HepG2 (cell line): ENCODE measurements at regions not wholly inside any gene's neighbourhood (a gene's known extent, or its start where the extent isn't known, plus 50 kb on each side); places are given as distances from the start of the nearest gene placed in this dataset.
A peak's percentile ranks its signal among the peaks of the same experiment; 100 is the strongest.

Experiments
- ATAC-seq: fragments of 200-7000 bp; cut with Tn5 transposase; 3 replicates; pipeline ENCODE4 v1.9.1; 2020; ENCODE audit warnings: mild to moderate bottlenecking, moderate library complexity
- BruUV-seq: library from RNA; stranded (reverse); fragments of 400-500 nt; replicated peaks from 2 replicates; lab custom pipeline; 2021; lab: Mats Ljungman, UMichigan
- CTCF ChIA-PET: fragments of 300-600 bp; formaldehyde crosslinking; extraction: SDS; loops from one replicate; lab custom pipeline; 2021; ENCODE audit warnings: low total read pairs, inconsistent platforms, low intra/inter-chr PET ratio; lab: Yijun Ruan, JAX
- POLR2A ChIA-PET: fragments of 350-600 bp; sonication (Branson Sonifier 250); formaldehyde crosslinking; loops from one replicate; lab custom pipeline; 2020; ENCODE audit warnings: antibody characterized with exemption, inconsistent platforms; lab: Yijun Ruan, JAX
- DNase-seq: peaks from one replicate; pipeline ENCODE4 v3.0.0-alpha.2; 2015; ENCODE audit warnings: low spot score
- FAIRE-seq: peaks from 3 replicates; lab custom pipeline; 2011; peaks lifted over from hg19 to GRCh38; lab: Jason Lieb, UNC
- H2AFZ ChIP-seq: one replicate; pipeline ENCODE4 v1.6.1; 2011; ENCODE audit warnings: low read length, inconsistent platforms
- H3K27ac ChIP-seq: fragments of 300-600 bp; 3 replicates; pipeline ENCODE4 v1.8.0; 2011; ENCODE audit warnings: mixed run types, mild to moderate bottlenecking, mixed read lengths, low read length, inconsistent platforms; ENCODE audit not compliant: insufficient read depth; ENCODE audit errors: extremely low read length
- H3K27me3 ChIP-seq, 2 experiments: fragments of 200-600 bp in 1 of 2; 2 replicates in 1 of 2; 3 replicates in 1 of 2; pipeline versions ENCODE4 v1.6.0 to v1.8.0; 2011; ENCODE audit warnings: low read length in 2 of 2, mild to moderate bottlenecking in 2 of 2, moderate library complexity in 2 of 2, inconsistent platforms in 1 of 2; ENCODE audit not compliant: insufficient read depth in 2 of 2, control insufficient read depth in 1 of 2
- H3K36me3 ChIP-seq, 2 experiments: fragments of 200-600 bp in 1 of 2; replicated peaks in 1 of 2; 2 replicates in 1 of 2; 3 replicates in 1 of 2; pipeline versions ENCODE4 v1.5.1 to v1.8.0; 2011; ENCODE audit warnings: low read length in 2 of 2, inconsistent platforms in 1 of 2; ENCODE audit not compliant: insufficient read depth in 2 of 2, control insufficient read depth in 1 of 2
- H3K4me1 ChIP-seq: 2 replicates; pipeline ENCODE4 v1.5.1; 2012; ENCODE audit warnings: low read length, inconsistent platforms; ENCODE audit not compliant: insufficient read depth
- H3K4me2 ChIP-seq: 2 replicates; pipeline ENCODE4 v1.6.0; 2011; ENCODE audit warnings: low read depth, low read length, inconsistent platforms
- H3K4me3 ChIP-seq, 3 experiments: fragments of 200-600 bp in 1 of 3; sonication (generic), shearing (Covaris generic) in 1 of 3; replicated peaks in 1 of 3; 2 replicates each; pipeline ENCODE4 v1.5.1; 2011 to 2016; ENCODE audit warnings: low read length in 3 of 3, inconsistent platforms in 2 of 3, low read depth in 2 of 3, mild to moderate bottlenecking in 2 of 3, control low read depth in 1 of 3, mixed read lengths in 1 of 3; ENCODE audit not compliant: insufficient read depth in 1 of 3
- H3K79me2 ChIP-seq: one replicate; pipeline ENCODE4 v1.6.1; 2011; ENCODE audit warnings: low read length, inconsistent platforms; ENCODE audit not compliant: insufficient read depth
- H3K9ac ChIP-seq: 2 replicates; pipeline ENCODE4 v1.6.0; 2011; ENCODE audit warnings: mild to moderate bottlenecking, low read depth, low read length, inconsistent platforms; ENCODE audit not compliant: insufficient read depth
- H3K9me3 ChIP-seq: 2 replicates; pipeline ENCODE4 v1.5.1; 2012; ENCODE audit warnings: mild to moderate bottlenecking, low read length
- H4K20me1 ChIP-seq: 2 replicates; pipeline ENCODE4 v1.6.0; 2011; ENCODE audit warnings: inconsistent platforms, mild to moderate bottlenecking, low read length, moderate library complexity; ENCODE audit not compliant: insufficient read depth
- AFF4 ChIP-seq: sonication (generic); formaldehyde crosslinking; IDR thresholded peaks from 2 replicates; pipeline ENCODE4 v1.4.0; 2020; ENCODE audit warnings: missing genetic modification reagents
- AGO2 ChIP-seq: fragments of 200-400 bp; formaldehyde crosslinking; optimal IDR thresholded peaks from 2 replicates; pipeline ENCODE3; 2017; ENCODE audit warnings: mild to moderate bottlenecking, low read depth, low read length, moderate library complexity
- GMEB1 ChIP-seq: sonication (generic); formaldehyde crosslinking; IDR thresholded peaks from 2 replicates; pipeline ENCODE4 v1.5.1; 2020; ENCODE audit warnings: missing genetic modification reagents, mild to moderate bottlenecking, borderline replicate concordance
- GTF2F1 ChIP-seq: fragments of 150-350 bp; IDR thresholded peaks from 2 replicates; pipeline ENCODE4 v1.6.1; 2014; ENCODE audit warnings: low read length
- MXD1 ChIP-seq: sonication (generic); formaldehyde crosslinking; IDR thresholded peaks from 2 replicates; pipeline ENCODE4 v1.4.0; 2020; ENCODE audit warnings: mild to moderate bottlenecking, missing genetic modification reagents
- PLSCR1 ChIP-seq: sonication (generic); formaldehyde crosslinking; IDR thresholded peaks from 2 replicates; pipeline ENCODE4 v1.5.0; 2020; ENCODE audit warnings: missing genetic modification reagents, mild to moderate bottlenecking, borderline replicate concordance
- RNF219 ChIP-seq: sonication (generic); formaldehyde crosslinking; IDR thresholded peaks from 2 replicates; pipeline ENCODE4 v1.5.0; 2020; ENCODE audit warnings: mild to moderate bottlenecking, missing genetic modification reagents
- TBX2 ChIP-seq: sonication (generic); formaldehyde crosslinking; IDR thresholded peaks from 2 replicates; pipeline ENCODE4 v1.5.0; 2020; ENCODE audit warnings: missing genetic modification reagents, mild to moderate bottlenecking, borderline replicate concordance
- TEAD2 ChIP-seq: sonication (generic); formaldehyde crosslinking; IDR thresholded peaks from 2 replicates; pipeline ENCODE4 v1.9.0; 2021; ENCODE audit warnings: missing genetic modification reagents
- THAP7 ChIP-seq: sonication (generic); formaldehyde crosslinking; IDR thresholded peaks from 2 replicates; pipeline ENCODE4 v1.8.1; 2023; ENCODE audit warnings: mild to moderate bottlenecking, missing genetic modification reagents
- ZNF24 ChIP-seq: fragments of 450-650 bp; IDR thresholded peaks from 2 replicates; pipeline ENCODE4 v1.6.1; 2017; ENCODE audit warnings: antibody characterized with exemption, mild to moderate bottlenecking
- ZNF430 ChIP-seq: sonication (generic); formaldehyde crosslinking; IDR thresholded peaks from 2 replicates; pipeline ENCODE4 v1.9.0; 2021; ENCODE audit warnings: mild to moderate bottlenecking, missing genetic modification reagents
- ZNF441 ChIP-seq: sonication (generic); formaldehyde crosslinking; IDR thresholded peaks from 2 replicates; pipeline ENCODE4 v1.7.0; 2021; ENCODE audit warnings: missing genetic modification reagents, borderline replicate concordance
- ZNF772 ChIP-seq: sonication (generic); formaldehyde crosslinking; IDR thresholded peaks from 2 replicates; pipeline ENCODE4 v1.5.0; 2020; ENCODE audit warnings: mild to moderate bottlenecking, missing genetic modification reagents
- WGBS: methylation state at CpG from one replicate; pipeline ENCODE4 v1.1.6; 2017; ENCODE audit warnings: low lambda C conversion rate; 5-methylcytosine and 5-hydroxymethylcytosine counted together
- in situ Hi-C: cut with HindIII; loops from 2 replicates; pipeline ENCODE4 v1.10.0; 2017; ENCODE audit warnings: low pct_unique_long_range_greater_than_20kb; ENCODE audit not compliant: extremely low pct_ligation_motif_present
- intact Hi-C: fragments of 100-400 bp; cut with micrococcal nuclease; formaldehyde crosslinking; loops from one replicate; pipeline ENCODE4 v1.10.0; 2022; ENCODE audit not compliant: unreplicated experiment

- TF ChIP-seq THAP7 (no peak), RNF219 (no peak), ZNF430 (CRISPR knock-in tag) (no peak), TEAD2 (CRISPR knock-in tag) (no peak)
These were observed 618.1 kb downstream of the PPP4R3C start (continued) for GRCh38 chrX:26845056-26845455.

GRCh38 chrX:26822448-26822847 lies 606.5 kb downstream of the MAGEB5 start:
- H3K4me1 ChIP-seq: no peaks in the 10 kb centered on the region
- WGBS: no CpG with 5 or more reads among the region's 1 CpG
- ATAC-seq (peak; percentile 38; the same call in 2 of the 3 replicates), FAIRE-seq (no peak), DNase-seq (no peak)
- no TSS peak for BruUV-seq
- intact Hi-C loops (no loop called here), in situ Hi-C loops (no loop called here)
- H3K4me3 ChIP-seq: no peak overlapping the region
- CTCF ChIA-PET: no interaction called here
- H2AFZ ChIP-seq: no peak overlapping the region
- no peaks in the 10 kb centered on the region for H3K9me3 ChIP-seq
- H3K4me2 ChIP-seq: no peak overlapping the region
- no peaks in the 10 kb centered on the region for H4K20me1 ChIP-seq
- no peak overlapping the region for H3K27ac ChIP-seq
- H3K9ac ChIP-seq: no peak overlapping the region
- POLR2A ChIA-PET: no interaction called here
- H3K27me3 ChIP-seq: no peaks in the 10 kb centered on the region
- H3K36me3 ChIP-seq: no peaks in the 10 kb centered on the region
- H3K79me2 ChIP-seq: no peaks in the 10 kb centered on the region
- TF ChIP-seq GTF2F1: no peak
- no peak for TF ChIP-seq MXD1 (CRISPR knock-in tag)
- TF ChIP-seq TBX2: no peak
- TF ChIP-seq AFF4 (CRISPR knock-in tag): no peak
- TF ChIP-seq ZNF772: no peak
- no peak for TF ChIP-seq ZNF24
- no peak for TF ChIP-seq AGO2
- no peak for TF ChIP-seq PLSCR1
- no peak for TF ChIP-seq ZNF441 (CRISPR knock-in tag)
- no peak for TF ChIP-seq GMEB1
